Keratinocyte (primary cell): ENCODE measurements at regions not wholly inside any gene's neighbourhood (a gene's known extent, or its start where the extent isn't known, plus 50 kb on each side); places are given as distances from the start of the nearest gene placed in this dataset.

Experiments
- DNase-seq: peaks from one replicate; pipeline ENCODE4 v3.0.0-alpha.2; 2011; ENCODE audit warnings: low read depth, missing footprints, low spot score
- FAIRE-seq: peaks from 2 replicates; lab custom pipeline; 2011; peaks lifted over from hg19 to GRCh38; lab: Jason Lieb, UNC
- H2AFZ ChIP-seq: 2 replicates; pipeline ENCODE4 v1.6.0; 2012; ENCODE audit warnings: low read length, control low read depth, inconsistent platforms; ENCODE audit not compliant: control insufficient read depth
- H3K27ac ChIP-seq: 2 replicates; pipeline ENCODE4 v1.5.1; 2011; ENCODE audit warnings: low read length; ENCODE audit not compliant: control insufficient read depth, insufficient read depth
- H3K27me3 ChIP-seq: 3 replicates; pipeline ENCODE4 v1.6.0; 2011; ENCODE audit warnings: low read length; ENCODE audit not compliant: control insufficient read depth, insufficient read depth; ENCODE audit errors: extremely low read depth
- H3K36me3 ChIP-seq, 2 experiments: 2 replicates in 1 of 2; 3 replicates in 1 of 2; pipeline ENCODE4 v1.5.1; 2011; ENCODE audit warnings: low read length in 2 of 2, mild to moderate bottlenecking in 1 of 2; ENCODE audit not compliant: control insufficient read depth in 2 of 2, insufficient read depth in 2 of 2; ENCODE audit errors: extremely low read depth in 1 of 2
- H3K4me1 ChIP-seq: 3 replicates; pipeline ENCODE4 v1.5.1; 2011; ENCODE audit warnings: low read length; ENCODE audit not compliant: control insufficient read depth, insufficient read depth; ENCODE audit errors: extremely low read depth
- H3K4me2 ChIP-seq: 3 replicates; pipeline ENCODE4 v1.6.0; 2011; ENCODE audit warnings: low read depth, low read length; ENCODE audit not compliant: control insufficient read depth, insufficient read depth; ENCODE audit errors: extremely low read depth
- H3K4me3 ChIP-seq, 3 experiments: fragments of 200-600 bp in 1 of 3; sonication (generic) in 1 of 3; 2 replicates in 2 of 3; 3 replicates in 1 of 3; pipeline ENCODE4 v1.5.1; 2011 to 2016; ENCODE audit warnings: low read length in 3 of 3, mild to moderate bottlenecking in 3 of 3, control low read depth in 2 of 3, inconsistent platforms in 1 of 3, low read depth in 1 of 3, mixed read lengths in 1 of 3, mixed run types in 1 of 3, moderate library complexity in 1 of 3; ENCODE audit not compliant: control insufficient read depth in 2 of 3, insufficient read depth in 2 of 3; ENCODE audit errors: extremely low read depth in 1 of 3
- H3K79me2 ChIP-seq: 2 replicates; pipeline ENCODE4 v1.6.0; 2012; ENCODE audit warnings: low read length; ENCODE audit not compliant: control insufficient read depth, insufficient read depth
- H3K9ac ChIP-seq: 3 replicates; pipeline ENCODE4 v1.6.0; 2011; ENCODE audit warnings: low read length; ENCODE audit not compliant: control insufficient read depth, insufficient read depth; ENCODE audit errors: extremely low read depth
- H3K9me1 ChIP-seq: 3 replicates; pipeline ENCODE4 v1.6.0; 2011; ENCODE audit warnings: low read length; ENCODE audit not compliant: control insufficient read depth, insufficient read depth; ENCODE audit errors: extremely low read depth
- H3K9me3 ChIP-seq: 2 replicates; pipeline ENCODE4 v1.5.1; 2012; ENCODE audit warnings: low read depth, low read length; ENCODE audit not compliant: control insufficient read depth
- H4K20me1 ChIP-seq: 3 replicates; pipeline ENCODE4 v1.6.0; 2011; ENCODE audit warnings: low read length; ENCODE audit not compliant: control insufficient read depth, insufficient read depth; ENCODE audit errors: extremely low read depth
- EZH2 ChIP-seq: IDR thresholded peaks from one replicate; pipeline ENCODE4 v1.6.1; 2012; ENCODE audit warnings: inconsistent platforms, mild to moderate bottlenecking, low read length, moderate library complexity
- dilution Hi-C: fragments of 300-500 bp; cut with MboI; formaldehyde crosslinking; loops from one replicate; pipeline ENCODE4 v1.7.0; 2020; ENCODE audit warnings: low sequenced_read_pairs; ENCODE audit not compliant: extremely low pct_ligation_motif_present
- TF ChIP-seq, protein P1 (sequence below), 3 experiments: IDR thresholded peaks in 1 of 3; conservative IDR thresholded peaks in 1 of 3; optimal IDR thresholded peaks in 1 of 3; 2 replicates in 2 of 3; 3 replicates in 1 of 3; pipeline versions ENCODE3 to v1.5.1; 2011; ENCODE audit warnings: low read length in 3 of 3, mild to moderate bottlenecking in 3 of 3, moderate library complexity in 2 of 3, control low read depth in 1 of 3, inconsistent platforms in 1 of 3; ENCODE audit not compliant: insufficient read depth in 2 of 3; ENCODE audit errors: extremely low read depth in 1 of 3

DNA sequence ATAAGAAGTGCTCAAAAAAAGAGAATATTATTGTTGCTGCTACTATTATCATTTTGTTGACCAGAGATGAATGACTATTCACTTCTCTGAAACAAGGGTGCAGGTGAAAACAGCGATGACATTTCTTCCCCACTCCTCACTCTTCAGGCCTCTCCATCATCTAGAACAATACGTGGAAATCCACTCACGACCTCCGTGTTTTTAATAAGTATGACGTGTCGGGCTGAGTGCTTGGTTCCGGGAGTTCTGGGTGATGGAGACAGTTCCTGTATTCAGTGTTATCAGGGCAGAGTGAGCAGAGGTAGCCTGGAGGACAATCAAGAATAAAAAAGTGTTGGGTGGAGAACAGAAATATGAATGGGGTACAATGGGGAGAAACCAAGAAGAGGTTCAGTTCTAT, 130.0 kb upstream of the ZNF217 start:
- no peaks in the 10 kb centered on the region for H3K9me1 ChIP-seq
- no peaks in the 10 kb centered on the region for H3K9me3 ChIP-seq
- H3K36me3 ChIP-seq = no peaks in the 10 kb centered on the region
- H3K79me2 ChIP-seq = no peaks in the 10 kb centered on the region
- no peak overlapping the region for H3K27ac ChIP-seq
- H3K4me1 ChIP-seq = peaks cover 6% of the 10 kb centered on the region
- no peak overlapping the region for H3K4me2 ChIP-seq
- DNase-seq (no peak), FAIRE-seq (no peak)
- no peak overlapping the region for H3K9ac ChIP-seq
- no peaks in the 10 kb centered on the region for H3K27me3 ChIP-seq
- dilution Hi-C loops = no loop called here
- TF ChIP-seq EZH2 = no peak
- TF ChIP-seq, protein P1, sequence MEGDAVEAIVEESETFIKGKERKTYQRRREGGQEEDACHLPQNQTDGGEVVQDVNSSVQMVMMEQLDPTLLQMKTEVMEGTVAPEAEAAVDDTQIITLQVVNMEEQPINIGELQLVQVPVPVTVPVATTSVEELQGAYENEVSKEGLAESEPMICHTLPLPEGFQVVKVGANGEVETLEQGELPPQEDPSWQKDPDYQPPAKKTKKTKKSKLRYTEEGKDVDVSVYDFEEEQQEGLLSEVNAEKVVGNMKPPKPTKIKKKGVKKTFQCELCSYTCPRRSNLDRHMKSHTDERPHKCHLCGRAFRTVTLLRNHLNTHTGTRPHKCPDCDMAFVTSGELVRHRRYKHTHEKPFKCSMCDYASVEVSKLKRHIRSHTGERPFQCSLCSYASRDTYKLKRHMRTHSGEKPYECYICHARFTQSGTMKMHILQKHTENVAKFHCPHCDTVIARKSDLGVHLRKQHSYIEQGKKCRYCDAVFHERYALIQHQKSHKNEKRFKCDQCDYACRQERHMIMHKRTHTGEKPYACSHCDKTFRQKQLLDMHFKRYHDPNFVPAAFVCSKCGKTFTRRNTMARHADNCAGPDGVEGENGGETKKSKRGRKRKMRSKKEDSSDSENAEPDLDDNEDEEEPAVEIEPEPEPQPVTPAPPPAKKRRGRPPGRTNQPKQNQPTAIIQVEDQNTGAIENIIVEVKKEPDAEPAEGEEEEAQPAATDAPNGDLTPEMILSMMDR (optimal IDR thresholded peaks at IDR 0.05 in 1 of 3, IDR thresholded peaks at IDR 0.05 in 1 of 3, conservative IDR thresholded peaks at IDR 0.05 in 1 of 3; ENCODE audit: extremely low read depth in 1 of 3, insufficient read depth in 2 of 3, low read length in 3 of 3) = no peak
- H3K4me3 ChIP-seq = no peak overlapping the region
- H2AFZ ChIP-seq = no peak overlapping the region
- H4K20me1 ChIP-seq = no peaks in the 10 kb centered on the region

DNA sequence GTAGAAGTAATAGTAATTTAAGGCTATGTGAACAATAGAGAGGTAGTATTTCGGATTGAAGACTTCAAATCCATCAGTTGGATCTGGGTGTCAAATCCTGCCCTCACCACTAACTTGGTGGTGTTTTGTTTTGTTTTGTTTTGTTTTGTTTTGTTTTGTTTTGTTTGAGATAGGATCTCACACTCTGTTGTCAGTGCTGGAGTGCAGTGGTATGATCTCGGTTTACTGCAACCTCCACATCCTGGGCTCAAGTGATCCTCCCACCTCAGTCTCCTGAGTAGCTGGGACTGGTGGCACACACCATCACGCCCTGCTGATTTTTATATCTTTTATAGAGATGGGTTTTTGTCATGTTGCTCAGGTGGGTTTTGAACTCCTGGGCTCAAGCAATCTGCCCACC, 129.4 kb upstream of the ZNF217 start:
- FAIRE-seq (no peak), DNase-seq (no peak)
- no peaks in the 10 kb centered on the region for H3K79me2 ChIP-seq
- dilution Hi-C loops = no loop called here
- H3K9ac ChIP-seq = no peak overlapping the region
- H2AFZ ChIP-seq = no peak overlapping the region
- H3K27me3 ChIP-seq = no peaks in the 10 kb centered on the region
- no peaks in the 10 kb centered on the region for H3K9me1 ChIP-seq
- no peak overlapping the region for H3K4me2 ChIP-seq
- H3K36me3 ChIP-seq = no peaks in the 10 kb centered on the region
- no peaks in the 10 kb centered on the region for H3K9me3 ChIP-seq
- no peaks in the 10 kb centered on the region for H4K20me1 ChIP-seq
- TF ChIP-seq, protein P1 (optimal IDR thresholded peaks at IDR 0.05 in 1 of 3, IDR thresholded peaks at IDR 0.05 in 1 of 3, conservative IDR thresholded peaks at IDR 0.05 in 1 of 3; ENCODE audit: extremely low read depth in 1 of 3, insufficient read depth in 2 of 3, low read length in 3 of 3) = no peak
- TF ChIP-seq EZH2 = no peak
- H3K4me1 ChIP-seq = peaks cover 6% of the 10 kb centered on the region
- H3K27ac ChIP-seq = no peak overlapping the region
- no peak overlapping the region for H3K4me3 ChIP-seq
